Progenitor cell of endocrine pancreas (in vitro differentiated cells): ENCODE measurements at regions not wholly inside any gene's neighbourhood (a gene's known extent, or its start where the extent isn't known, plus 50 kb on each side); places are given as distances from the start of the nearest gene placed in this dataset.

Experiments used
- DNase-seq: peaks from one replicate; pipeline ENCODE4 v3.0.0; 2021; ENCODE audit warnings: low spot score; ENCODE audit not compliant: unreplicated experiment
- H3K27ac Mint-ChIP-seq: 2 replicates; pipeline ENCODE4 v1.8.0; 2021; ENCODE audit warnings: mild to moderate bottlenecking, moderate library complexity, mixed read lengths
- H3K27me3 Mint-ChIP-seq: 2 replicates; pipeline ENCODE4 v1.8.0; 2021; ENCODE audit warnings: mixed read lengths
- H3K36me3 Mint-ChIP-seq: 2 replicates; pipeline ENCODE4 v1.8.0; 2022; ENCODE audit warnings: mixed read lengths; ENCODE audit not compliant: insufficient read depth
- H3K4me1 Mint-ChIP-seq: 2 replicates; pipeline ENCODE4 v1.8.0; 2021; ENCODE audit warnings: low read depth, mixed read lengths
- H3K4me3 Mint-ChIP-seq: 2 replicates; pipeline ENCODE4 v1.8.0; 2021; ENCODE audit warnings: low read depth, mild to moderate bottlenecking, moderate library complexity, mixed read lengths
- H3K9me3 Mint-ChIP-seq: 2 replicates; pipeline ENCODE4 v1.8.0; 2021; ENCODE audit warnings: low read depth, mixed read lengths
- CTCF ChIP-seq: fragments of 200-600 bp; sonication (generic); IDR thresholded peaks from one replicate; pipeline ENCODE4 v1.5.0; 2021; ENCODE audit warnings: antibody characterized with exemption, mild to moderate bottlenecking; ENCODE audit not compliant: unreplicated experiment

- H3K36me3 Mint-ChIP-seq = no peaks in the 10 kb centered on the region
- TF ChIP-seq CTCF = no peak
- peaks cover 6% of the 10 kb centered on the region for H3K9me3 Mint-ChIP-seq
- no peaks in the 10 kb centered on the region for H3K27me3 Mint-ChIP-seq
- H3K4me1 Mint-ChIP-seq = no peaks in the 10 kb centered on the region
- H3K4me3 Mint-ChIP-seq = no peak overlapping the region
- no peak overlapping the region for H3K27ac Mint-ChIP-seq
- no peak for DNase-seq
These were observed 139.0 kb upstream of the JADE1 start for GRCh38 chr4:128670513-128670912.

GRCh38 chr4:128668566-128668965 is 140.9 kb upstream of the JADE1 start:
- Mint-ChIP-seq H3K27me3 (no peaks in the 10 kb centered on the region), H3K4me3 (no peak overlapping the region), H3K27ac (no peak overlapping the region), H3K4me1 (no peaks in the 10 kb centered on the region), H3K9me3 (peaks cover 6% of the 10 kb centered on the region), H3K36me3 (no peaks in the 10 kb centered on the region)
- DNase-seq = no peak
- no peak for TF ChIP-seq CTCF

- H3K27ac Mint-ChIP-seq = no peak overlapping the region
- H3K36me3 Mint-ChIP-seq = no peaks in the 10 kb centered on the region
- peaks cover 12% of the 10 kb centered on the region for H3K4me1 Mint-ChIP-seq
These were observed 144.0 kb upstream of the JADE1 start for GRCh38 chr4:128665514-128665913.

GRCh38 chr4:128663325-128663724 is 146.2 kb upstream of the JADE1 start:
- no peak for DNase-seq
- Mint-ChIP-seq H3K4me3 (no peak overlapping the region), H3K36me3 (no peaks in the 10 kb centered on the region), H3K27me3 (no peaks in the 10 kb centered on the region), H3K27ac (no peak overlapping the region), H3K4me1 (peaks cover 19% of the 10 kb centered on the region), H3K9me3 (peaks cover 6% of the 10 kb centered on the region)
- no peak for TF ChIP-seq CTCF

More at GRCh38 chr4:128665514-128665913, 144.0 kb upstream of the JADE1 start:
- DNase-seq = no peak
- Mint-ChIP-seq H3K9me3 (peaks cover 6% of the 10 kb centered on the region), H3K27me3 (no peaks in the 10 kb centered on the region), H3K4me3 (no peak overlapping the region)
- no peak for TF ChIP-seq CTCF

GRCh38 chr4:128661479-128661878 is 148.0 kb upstream of the JADE1 start:
- no peak for DNase-seq
- H3K4me1 Mint-ChIP-seq = peaks cover 25% of the 10 kb centered on the region
- no peak for TF ChIP-seq CTCF
- H3K4me3 Mint-ChIP-seq = no peak overlapping the region
- peak overlapping the region; percentile 23 for H3K27ac Mint-ChIP-seq
- H3K27me3 Mint-ChIP-seq = no peaks in the 10 kb centered on the region
- H3K9me3 Mint-ChIP-seq = peaks cover 4% of the 10 kb centered on the region
- no peaks in the 10 kb centered on the region for H3K36me3 Mint-ChIP-seq
